ENCODE measurements at regions not wholly inside any gene's neighbourhood (a gene's known extent, or its start where the extent isn't known, plus 50 kb on each side); places are given as distances from the start of the nearest gene placed in this dataset.

DNA sequence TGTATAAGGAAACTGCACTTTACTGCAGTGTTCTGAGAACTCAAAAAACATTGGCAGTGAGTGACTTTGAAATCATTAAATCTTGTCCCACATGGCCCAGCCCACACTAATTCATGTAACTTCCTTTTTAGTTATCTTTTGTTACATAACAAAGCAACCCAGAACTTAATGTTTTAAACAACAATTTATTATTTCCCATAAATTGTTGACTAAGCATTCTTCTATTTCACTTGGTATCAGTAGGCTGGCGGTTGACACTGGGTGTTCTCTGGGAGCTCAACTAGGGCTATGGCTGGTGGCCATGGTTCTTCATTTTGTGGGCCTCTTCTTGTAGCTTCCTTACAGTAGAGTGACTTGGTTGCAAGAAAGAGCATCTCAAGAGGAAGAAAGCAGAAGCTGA lies 278.4 kb downstream of the RASEF start:
- H3K4me3 ChIP-seq (ENCODE audit: control insufficient read depth, low read depth, low read length): no peak overlapping the region
- no peak for DNase-seq (ENCODE audit: low read depth)
- TF ChIP-seq, protein P1, sequence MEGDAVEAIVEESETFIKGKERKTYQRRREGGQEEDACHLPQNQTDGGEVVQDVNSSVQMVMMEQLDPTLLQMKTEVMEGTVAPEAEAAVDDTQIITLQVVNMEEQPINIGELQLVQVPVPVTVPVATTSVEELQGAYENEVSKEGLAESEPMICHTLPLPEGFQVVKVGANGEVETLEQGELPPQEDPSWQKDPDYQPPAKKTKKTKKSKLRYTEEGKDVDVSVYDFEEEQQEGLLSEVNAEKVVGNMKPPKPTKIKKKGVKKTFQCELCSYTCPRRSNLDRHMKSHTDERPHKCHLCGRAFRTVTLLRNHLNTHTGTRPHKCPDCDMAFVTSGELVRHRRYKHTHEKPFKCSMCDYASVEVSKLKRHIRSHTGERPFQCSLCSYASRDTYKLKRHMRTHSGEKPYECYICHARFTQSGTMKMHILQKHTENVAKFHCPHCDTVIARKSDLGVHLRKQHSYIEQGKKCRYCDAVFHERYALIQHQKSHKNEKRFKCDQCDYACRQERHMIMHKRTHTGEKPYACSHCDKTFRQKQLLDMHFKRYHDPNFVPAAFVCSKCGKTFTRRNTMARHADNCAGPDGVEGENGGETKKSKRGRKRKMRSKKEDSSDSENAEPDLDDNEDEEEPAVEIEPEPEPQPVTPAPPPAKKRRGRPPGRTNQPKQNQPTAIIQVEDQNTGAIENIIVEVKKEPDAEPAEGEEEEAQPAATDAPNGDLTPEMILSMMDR (conservative IDR thresholded peaks at IDR 0.05; ENCODE audit: control insufficient read depth, insufficient read depth, low read depth, low read length): no peak

DNA sequence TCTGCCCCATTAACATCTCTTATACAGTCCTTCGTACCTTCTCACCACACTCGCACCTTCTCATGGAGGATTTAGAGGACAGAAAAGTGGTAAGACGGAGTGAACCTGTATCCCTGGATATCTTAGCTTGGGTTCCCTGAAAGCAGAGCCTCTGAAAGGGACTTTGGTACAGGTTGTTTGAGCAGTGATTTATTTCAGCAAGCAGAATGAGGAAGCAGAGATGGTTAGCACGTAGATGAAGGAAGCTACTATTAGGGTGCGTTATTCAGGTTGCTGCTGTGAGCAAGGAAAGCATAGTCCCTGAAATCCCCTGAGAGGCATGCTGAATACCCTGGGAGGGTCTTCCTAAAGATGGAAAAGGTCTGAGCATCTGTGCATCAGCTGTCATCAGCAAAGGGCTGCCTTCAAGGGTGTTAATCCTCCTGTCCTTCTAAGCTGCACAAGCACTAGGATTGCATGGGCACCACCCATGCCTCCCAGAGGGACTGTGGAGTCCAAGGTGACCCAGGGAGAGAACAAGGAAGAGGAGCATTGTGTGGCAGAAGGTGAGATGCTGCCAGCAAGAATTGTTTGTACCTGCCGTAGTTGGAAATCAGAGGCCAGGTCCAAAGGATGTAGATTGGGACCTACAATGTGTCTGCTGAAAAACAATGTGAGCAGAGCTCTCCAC lies 273.7 kb downstream of the RASEF start:
- H3K4me3 ChIP-seq (ENCODE audit: control insufficient read depth, low read depth, low read length): no peak overlapping the region
- TF ChIP-seq, protein P1 (conservative IDR thresholded peaks at IDR 0.05; ENCODE audit: control insufficient read depth, insufficient read depth, low read depth, low read length): no peak
- DNase-seq (ENCODE audit: low read depth): no peak

DNA sequence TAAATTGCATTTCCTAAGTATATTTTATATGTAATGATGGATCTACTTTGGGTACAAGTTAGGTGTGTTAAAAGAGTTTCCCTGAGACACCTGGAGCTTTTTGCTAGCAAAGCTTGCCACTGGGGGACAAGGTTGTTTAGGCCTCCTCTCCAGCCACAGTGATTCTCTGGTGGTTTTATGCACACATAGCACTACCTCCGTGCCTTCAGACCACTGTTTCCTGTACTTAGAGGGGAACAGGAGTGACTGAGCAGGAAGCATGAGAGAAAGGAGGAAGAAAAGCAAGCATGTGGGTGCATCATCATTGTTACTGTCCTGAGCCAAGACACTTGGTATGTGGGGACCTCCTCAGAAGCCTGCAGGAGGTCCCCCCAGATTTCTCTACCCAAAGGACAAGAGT lies 272.1 kb downstream of the RASEF start:
- DNase-seq (ENCODE audit: low read depth): no peak
- H3K4me3 ChIP-seq (ENCODE audit: control insufficient read depth, low read depth, low read length): no peak overlapping the region
- TF ChIP-seq, protein P1 (conservative IDR thresholded peaks at IDR 0.05; ENCODE audit: control insufficient read depth, insufficient read depth, low read depth, low read length): no peak

DNA sequence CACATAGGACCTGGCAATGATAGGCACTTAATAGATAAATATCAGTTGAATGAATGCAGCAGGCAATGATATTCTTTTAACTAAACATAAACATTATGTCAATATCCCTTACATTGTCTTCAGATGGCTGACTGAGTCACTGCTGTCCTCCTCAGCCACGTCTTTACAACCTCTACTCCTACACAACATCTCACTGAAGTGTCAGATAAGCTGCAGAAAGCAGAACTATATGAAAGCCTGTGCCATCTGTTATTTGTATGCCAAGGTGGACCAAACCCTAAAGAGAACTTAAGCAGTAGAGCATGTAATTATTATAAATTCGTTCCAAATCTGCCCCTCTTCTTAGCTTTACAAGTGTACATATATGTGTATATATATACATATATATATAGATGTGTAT lies 271.2 kb downstream of the RASEF start:
- no peak overlapping the region for H3K4me3 ChIP-seq (ENCODE audit: control insufficient read depth, low read depth, low read length)
- no peak for DNase-seq (ENCODE audit: low read depth)
- TF ChIP-seq, protein P1 (conservative IDR thresholded peaks at IDR 0.05; ENCODE audit: control insufficient read depth, insufficient read depth, low read depth, low read length): no peak

DNA sequence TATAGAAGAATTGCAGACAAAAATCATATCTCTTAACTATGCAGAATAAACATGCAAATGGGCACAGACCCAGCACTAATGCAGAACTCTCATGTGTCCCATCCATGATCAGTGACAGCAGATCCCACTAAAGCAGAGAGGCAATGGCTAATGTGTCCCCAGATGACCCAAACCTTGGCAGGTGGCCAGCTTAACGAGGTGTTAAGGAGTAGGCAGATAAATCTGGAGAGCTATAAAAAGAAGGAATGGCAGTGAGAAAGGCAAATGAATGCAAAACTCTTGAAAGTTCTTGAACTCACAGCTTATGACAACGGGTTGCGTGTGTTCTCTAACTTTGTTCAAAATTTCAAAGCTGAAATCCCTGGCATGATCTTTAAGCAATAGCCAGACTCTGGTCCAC lies 265.4 kb downstream of the RASEF start:
- no peak overlapping the region for H3K4me3 ChIP-seq (ENCODE audit: control insufficient read depth, low read depth, low read length)
- DNase-seq (ENCODE audit: low read depth): no peak
- TF ChIP-seq, protein P1 (conservative IDR thresholded peaks at IDR 0.05; ENCODE audit: control insufficient read depth, insufficient read depth, low read depth, low read length): no peak

- no peak for DNase-seq (ENCODE audit: low read depth)
- H3K4me3 ChIP-seq (ENCODE audit: control insufficient read depth, low read depth, low read length): no peak overlapping the region
- TF ChIP-seq, protein P1 (conservative IDR thresholded peaks at IDR 0.05; ENCODE audit: control insufficient read depth, insufficient read depth, low read depth, low read length): no peak
These were observed 263.7 kb downstream of the RASEF start for GRCh38 chr9:82799286-82799685.

DNA sequence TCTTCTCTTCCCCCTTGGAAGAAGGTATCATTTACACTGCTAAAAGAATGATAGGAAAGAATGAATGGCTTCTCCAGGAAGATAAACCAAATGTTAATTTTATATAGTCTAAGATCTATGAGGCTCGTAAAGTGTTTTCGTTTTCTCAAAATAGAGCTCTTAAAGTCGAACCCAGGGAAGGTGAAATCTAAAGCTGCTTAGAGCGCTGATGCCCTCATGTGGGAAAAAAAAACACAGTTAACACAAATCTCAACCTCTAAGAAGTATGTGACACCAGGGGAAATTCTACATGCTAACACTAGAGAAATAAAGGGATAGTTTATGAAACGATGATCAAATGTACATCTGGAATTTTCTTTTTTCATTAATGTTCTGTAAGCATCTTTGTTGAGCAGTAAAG lies 257.9 kb downstream of the RASEF start:
- H3K4me3 ChIP-seq (ENCODE audit: control insufficient read depth, low read depth, low read length): no peak overlapping the region
- TF ChIP-seq, protein P1 (conservative IDR thresholded peaks at IDR 0.05; ENCODE audit: control insufficient read depth, insufficient read depth, low read depth, low read length): no peak
- DNase-seq (ENCODE audit: low read depth): no peak

All from fibroblast of mammary gland (primary cell).